ENCODE measurements at regions not wholly inside any gene's neighbourhood (a gene's known extent, or its start where the extent isn't known, plus 50 kb on each side); places are given as distances from the start of the nearest gene placed in this dataset.
"Not testable (repeated sequence)": the region's sequence is repeated elsewhere in the genome, so short reads cannot be mapped to it uniquely, and the experiment has no call there.

GRCh38 chr2:95767950-95768349 lies 176.1 kb downstream of the TRIM43 start:
- DNase-seq: not testable (repeated sequence)

- not testable (repeated sequence) for DNase-seq
Observed at GRCh38 chr2:95769256-95769655, 177.5 kb downstream of the TRIM43 start.

GRCh38 chr2:95770726-95771125 lies 178.9 kb downstream of the TRIM43 start:
- DNase-seq: not testable (repeated sequence)

GRCh38 chr2:95774322-95775192 lies 182.8 kb downstream of the TRIM43 start:
- not testable (repeated sequence) for DNase-seq

- not testable (repeated sequence) for DNase-seq
Observed at GRCh38 chr2:95775193-95775531, 183.4 kb downstream of the TRIM43 start.

Data from NCI-H226 (cell line).